OCI-LY7 (cell line): ENCODE measurements at regions not wholly inside any gene's neighbourhood (a gene's known extent, or its start where the extent isn't known, plus 50 kb on each side); places are given as distances from the start of the nearest gene placed in this dataset.

Experiments used
- BruUV-seq: library from RNA; stranded (reverse); fragments of 400-500 nt; replicated peaks from 2 replicates; lab custom pipeline; 2021; lab: Mats Ljungman, UMichigan
- CTCF ChIA-PET: fragments of 300-600 bp; sonication (Branson Sonifier 250); formaldehyde crosslinking; loops from one replicate; lab custom pipeline; 2022; ENCODE audit warnings: antibody characterized with exemption; ENCODE audit not compliant: unreplicated experiment; lab: Charles Lee
- POLR2A ChIA-PET: fragments of 300-600 bp; sonication (Branson Sonifier 250); formaldehyde crosslinking; loops from one replicate; lab custom pipeline; 2022; ENCODE audit warnings: antibody characterized with exemption; lab: Charles Lee
- DNase-seq: peaks from one replicate; pipeline ENCODE4 v3.0.0-alpha.2; 2015; ENCODE audit warnings: low spot score
- H2AFZ ChIP-seq: fragments of 200-600 bp; sonication (generic), shearing (Covaris generic); 2 replicates; pipeline ENCODE4 v1.6.1; 2014; ENCODE audit warnings: mild to moderate bottlenecking, antibody characterized with exemption, low read length, moderate library complexity
- H3K27ac ChIP-seq: fragments of 200-600 bp; sonication (generic); 2 replicates; pipeline ENCODE4 v1.5.1; 2014; ENCODE audit warnings: mixed run types, low read depth, mild to moderate bottlenecking, moderate library complexity, low read length, inconsistent platforms; ENCODE audit not compliant: poor library complexity, severe bottlenecking
- H3K36me3 ChIP-seq: fragments of 200-600 bp; sonication (generic); 2 replicates; pipeline ENCODE4 v1.6.1; 2014; ENCODE audit warnings: mild to moderate bottlenecking, antibody characterized with exemption, low read length, moderate library complexity, mixed read lengths; ENCODE audit not compliant: insufficient read depth
- H3K4me1 ChIP-seq: fragments of 200-600 bp; sonication (generic); 2 replicates; pipeline ENCODE4 v1.5.1; 2014; ENCODE audit warnings: mild to moderate bottlenecking, low read length; ENCODE audit not compliant: insufficient read depth, poor library complexity, severe bottlenecking
- H3K4me2 ChIP-seq: fragments of 200-600 bp; sonication (generic); 2 replicates; pipeline ENCODE4 v1.6.1; 2014; ENCODE audit warnings: mild to moderate bottlenecking, low read length
- H3K4me3 ChIP-seq: fragments of 200-600 bp; sonication (generic); 2 replicates; pipeline ENCODE4 v1.5.1; 2014; ENCODE audit warnings: mild to moderate bottlenecking, low read depth, low read length; ENCODE audit not compliant: poor library complexity, severe bottlenecking
- H3K79me2 ChIP-seq: fragments of 200-600 bp; sonication (generic); 2 replicates; pipeline ENCODE4 v1.6.1; 2016; ENCODE audit warnings: low read depth, mild to moderate bottlenecking, low read length, moderate library complexity, mixed read lengths; ENCODE audit not compliant: insufficient read depth
- H3K9me2 ChIP-seq: fragments of 200-600 bp; sonication (generic); 2 replicates; pipeline ENCODE4 v1.6.1; 2016; ENCODE audit warnings: mild to moderate bottlenecking, low read length, mixed read lengths; ENCODE audit not compliant: insufficient read depth
- H3K9me3 ChIP-seq: fragments of 200-600 bp; sonication (generic); 2 replicates; pipeline ENCODE4 v1.6.1; 2014; ENCODE audit warnings: mild to moderate bottlenecking, mixed run types, low read length, mixed read lengths
- H4K20me1 ChIP-seq: fragments of 200-600 bp; sonication (generic); 2 replicates; pipeline ENCODE4 v1.6.1; 2014; ENCODE audit warnings: mild to moderate bottlenecking, antibody characterized with exemption, low read length, moderate library complexity, mixed read lengths; ENCODE audit not compliant: insufficient read depth
- EZH2phosphoT487 ChIP-seq: fragments of 200-600 bp; sonication (generic); IDR thresholded peaks from 2 replicates; pipeline ENCODE4 v1.6.1; 2018; ENCODE audit warnings: low read depth, borderline replicate concordance, mild to moderate bottlenecking, mixed run types, antibody characterized with exemption, low read length, moderate library complexity, mixed read lengths
- intact Hi-C: fragments of 100-400 bp; cut with micrococcal nuclease; formaldehyde crosslinking; loops from one replicate; pipeline ENCODE4 v1.10.0; 2022; ENCODE audit not compliant: unreplicated experiment
- TF ChIP-seq, protein P1 (sequence below): fragments of 200-600 bp; sonication (generic); conservative IDR thresholded peaks from 2 replicates; pipeline ENCODE4 v1.5.1; 2014; ENCODE audit warnings: mild to moderate bottlenecking, antibody characterized with exemption, low read length, moderate library complexity, mixed read lengths

DNA sequence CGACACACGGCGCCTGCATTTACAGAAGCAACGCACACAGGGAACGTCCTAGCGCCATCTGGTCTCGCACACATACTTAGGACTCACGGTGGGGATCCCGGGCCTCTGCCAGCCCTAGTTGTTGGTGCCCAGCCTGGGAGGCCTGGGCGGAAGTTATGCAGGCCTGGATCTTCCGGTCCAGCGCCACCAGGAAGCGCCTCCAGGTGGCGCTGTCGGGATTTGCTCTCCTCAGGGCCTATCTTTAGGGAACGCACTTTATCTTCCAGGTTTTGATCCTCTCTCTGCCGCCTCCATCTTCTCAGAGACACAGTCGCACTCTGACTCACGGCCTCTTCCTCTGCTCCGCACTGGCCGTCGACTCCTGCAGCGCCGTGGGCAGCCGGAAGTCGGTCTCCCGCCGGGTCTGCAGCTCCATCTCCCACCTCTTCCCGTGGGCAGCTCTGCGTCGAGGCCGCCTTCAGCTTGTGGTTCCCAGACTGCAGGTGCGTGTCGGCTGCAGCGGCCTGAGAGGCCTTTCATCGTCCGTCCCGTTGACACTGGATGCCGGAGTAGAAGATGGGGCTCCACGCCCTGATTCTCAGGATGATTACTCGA lies 760.4 kb downstream of the TMEM121 start:
- no peaks in the 10 kb centered on the region for H3K4me1 ChIP-seq
- H3K27ac ChIP-seq, result no peak overlapping the region
- BruUV-seq, result no TSS peak
- H3K4me2 ChIP-seq, result no peak overlapping the region
- no peaks in the 10 kb centered on the region for H4K20me1 ChIP-seq
- H3K36me3 ChIP-seq, result no peaks in the 10 kb centered on the region
- POLR2A ChIA-PET, result no interaction called here
- no peak for TF ChIP-seq EZH2phosphoT487
- TF ChIP-seq, protein P1, sequence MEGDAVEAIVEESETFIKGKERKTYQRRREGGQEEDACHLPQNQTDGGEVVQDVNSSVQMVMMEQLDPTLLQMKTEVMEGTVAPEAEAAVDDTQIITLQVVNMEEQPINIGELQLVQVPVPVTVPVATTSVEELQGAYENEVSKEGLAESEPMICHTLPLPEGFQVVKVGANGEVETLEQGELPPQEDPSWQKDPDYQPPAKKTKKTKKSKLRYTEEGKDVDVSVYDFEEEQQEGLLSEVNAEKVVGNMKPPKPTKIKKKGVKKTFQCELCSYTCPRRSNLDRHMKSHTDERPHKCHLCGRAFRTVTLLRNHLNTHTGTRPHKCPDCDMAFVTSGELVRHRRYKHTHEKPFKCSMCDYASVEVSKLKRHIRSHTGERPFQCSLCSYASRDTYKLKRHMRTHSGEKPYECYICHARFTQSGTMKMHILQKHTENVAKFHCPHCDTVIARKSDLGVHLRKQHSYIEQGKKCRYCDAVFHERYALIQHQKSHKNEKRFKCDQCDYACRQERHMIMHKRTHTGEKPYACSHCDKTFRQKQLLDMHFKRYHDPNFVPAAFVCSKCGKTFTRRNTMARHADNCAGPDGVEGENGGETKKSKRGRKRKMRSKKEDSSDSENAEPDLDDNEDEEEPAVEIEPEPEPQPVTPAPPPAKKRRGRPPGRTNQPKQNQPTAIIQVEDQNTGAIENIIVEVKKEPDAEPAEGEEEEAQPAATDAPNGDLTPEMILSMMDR, result peak; percentile 59
- no peak overlapping the region for H2AFZ ChIP-seq
- DNase-seq, result no peak
- CTCF ChIA-PET, result no interaction called here
- intact Hi-C loops, result no loop called here
- H3K9me2 ChIP-seq, result no peaks in the 10 kb centered on the region
- no peak overlapping the region for H3K4me3 ChIP-seq
- no peaks in the 10 kb centered on the region for H3K9me3 ChIP-seq
- H3K79me2 ChIP-seq, result no peaks in the 10 kb centered on the region

DNA sequence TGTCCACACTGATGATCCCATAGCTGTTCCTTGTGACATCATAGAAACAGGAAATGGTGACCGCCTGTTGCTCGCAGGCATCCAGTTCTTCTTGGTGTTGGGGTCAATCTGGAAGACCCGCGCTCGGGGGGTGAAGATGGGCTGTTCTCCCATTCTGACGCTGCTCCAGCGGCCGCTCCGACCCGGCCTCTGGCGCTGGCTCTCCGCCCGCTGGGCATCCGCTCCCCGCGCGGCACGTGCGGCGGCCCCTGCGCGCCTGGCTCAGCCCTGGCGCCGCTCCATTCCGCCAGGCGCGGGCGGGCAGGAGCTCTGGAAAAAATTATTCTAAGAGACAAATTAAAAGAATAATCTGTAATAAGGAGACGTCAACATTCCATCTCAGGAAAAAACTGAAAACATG lies 761.1 kb downstream of the TMEM121 start:
- DNase-seq, result no peak
- POLR2A ChIA-PET, result no interaction called here
- Histone ChIP-seq H3K9me3 (no peaks in the 10 kb centered on the region), H3K4me3 (no peak overlapping the region), H3K9me2 (no peaks in the 10 kb centered on the region), H3K4me1 (no peaks in the 10 kb centered on the region), H3K79me2 (no peaks in the 10 kb centered on the region), H3K4me2 (no peak overlapping the region), H3K36me3 (no peaks in the 10 kb centered on the region), H2AFZ (no peak overlapping the region), H4K20me1 (no peaks in the 10 kb centered on the region), H3K27ac (no peak overlapping the region)
- intact Hi-C loops, result no loop called here
- CTCF ChIA-PET, result no interaction called here
- TF ChIP-seq, protein P1, result no peak
- TF ChIP-seq EZH2phosphoT487, result no peak
- BruUV-seq, result no TSS peak

DNA sequence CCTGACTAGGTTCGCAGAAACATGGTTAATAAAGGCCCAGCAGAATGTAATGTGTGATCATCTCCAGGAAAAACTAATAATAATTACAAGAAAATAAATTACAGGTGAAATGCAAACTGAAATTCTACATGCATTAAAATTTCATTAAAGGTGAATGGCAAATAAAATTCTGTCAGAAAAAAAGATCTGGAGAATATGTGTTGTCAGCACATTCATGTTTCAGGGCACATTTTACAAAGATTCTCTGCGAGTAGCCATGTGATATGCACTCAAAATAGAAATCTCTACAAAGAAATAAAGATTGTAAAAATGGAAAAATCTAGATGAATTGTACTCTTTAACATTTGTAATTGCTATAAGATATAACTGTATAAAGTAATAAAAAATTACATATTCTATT lies 765.2 kb downstream of the TMEM121 start:
- no peak overlapping the region for H3K4me3 ChIP-seq
- no peak overlapping the region for H3K27ac ChIP-seq
- no peak overlapping the region for H2AFZ ChIP-seq
- no peaks in the 10 kb centered on the region for H3K9me3 ChIP-seq
- intact Hi-C loops, result no loop called here
- TF ChIP-seq EZH2phosphoT487, result no peak
- TF ChIP-seq, protein P1, result no peak
- no peak for DNase-seq
- H3K4me2 ChIP-seq, result no peak overlapping the region
- no peaks in the 10 kb centered on the region for H3K79me2 ChIP-seq
- H3K9me2 ChIP-seq, result no peaks in the 10 kb centered on the region
- ChIA-PET POLR2A (no interaction called here), CTCF (no interaction called here)
- H4K20me1 ChIP-seq, result no peaks in the 10 kb centered on the region
- H3K36me3 ChIP-seq, result no peaks in the 10 kb centered on the region
- peaks cover 14% of the 10 kb centered on the region for H3K4me1 ChIP-seq
- BruUV-seq, result no TSS peak
